ENCODE measurements at regions not wholly inside any gene's neighbourhood (a gene's known extent, or its start where the extent isn't known, plus 50 kb on each side); places are given as distances from the start of the nearest gene placed in this dataset.

GRCh38 chr16:49918257-49918656 lies 62.3 kb upstream of the ZNF423 start:
- TF ChIP-seq EZH2phosphoT487 (IDR thresholded peaks at IDR 0.05; ENCODE audit: insufficient read depth, low read depth) (no peak), EZH2 (IDR thresholded peaks at IDR 0.05; ENCODE audit: insufficient read depth, poor library complexity, severe bottlenecking) (no peak)
